ENCODE measurements at regions not wholly inside any gene's neighbourhood (a gene's known extent, or its start where the extent isn't known, plus 50 kb on each side); places are given as distances from the start of the nearest gene placed in this dataset.
A peak's percentile ranks its signal among the peaks of the same experiment; 100 is the strongest.

DNA sequence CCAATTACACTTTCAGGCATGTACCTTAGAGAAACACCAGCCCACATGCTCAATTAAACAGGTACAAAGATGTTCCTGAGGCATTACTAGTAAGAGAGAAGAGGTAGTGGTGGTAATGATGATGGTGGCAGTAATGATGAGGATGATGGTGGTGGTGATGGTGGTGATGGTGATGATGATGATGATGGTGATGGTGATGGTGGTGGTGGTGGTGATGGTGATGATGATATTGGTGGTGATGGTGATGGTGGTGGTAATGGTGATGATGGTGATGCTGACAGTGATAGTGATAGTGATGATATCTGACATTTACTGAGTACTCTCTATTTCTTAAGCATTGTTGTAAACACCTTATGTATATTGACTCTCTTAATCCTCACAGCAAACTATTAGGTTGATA is 318.4 kb downstream of the NSG2 start:
- no peaks in the 10 kb centered on the region for H3K27me3 ChIP-seq (replicated peaks; ENCODE audit: insufficient read depth)
- ATAC-seq (ENCODE audit: insufficient number of reproducible peaks, low FRiP score, low read depth) (no peak), DNase-seq (ENCODE audit: low spot score) (no peak)
- TF ChIP-seq, protein P1, sequence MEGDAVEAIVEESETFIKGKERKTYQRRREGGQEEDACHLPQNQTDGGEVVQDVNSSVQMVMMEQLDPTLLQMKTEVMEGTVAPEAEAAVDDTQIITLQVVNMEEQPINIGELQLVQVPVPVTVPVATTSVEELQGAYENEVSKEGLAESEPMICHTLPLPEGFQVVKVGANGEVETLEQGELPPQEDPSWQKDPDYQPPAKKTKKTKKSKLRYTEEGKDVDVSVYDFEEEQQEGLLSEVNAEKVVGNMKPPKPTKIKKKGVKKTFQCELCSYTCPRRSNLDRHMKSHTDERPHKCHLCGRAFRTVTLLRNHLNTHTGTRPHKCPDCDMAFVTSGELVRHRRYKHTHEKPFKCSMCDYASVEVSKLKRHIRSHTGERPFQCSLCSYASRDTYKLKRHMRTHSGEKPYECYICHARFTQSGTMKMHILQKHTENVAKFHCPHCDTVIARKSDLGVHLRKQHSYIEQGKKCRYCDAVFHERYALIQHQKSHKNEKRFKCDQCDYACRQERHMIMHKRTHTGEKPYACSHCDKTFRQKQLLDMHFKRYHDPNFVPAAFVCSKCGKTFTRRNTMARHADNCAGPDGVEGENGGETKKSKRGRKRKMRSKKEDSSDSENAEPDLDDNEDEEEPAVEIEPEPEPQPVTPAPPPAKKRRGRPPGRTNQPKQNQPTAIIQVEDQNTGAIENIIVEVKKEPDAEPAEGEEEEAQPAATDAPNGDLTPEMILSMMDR (IDR thresholded peaks at IDR 0.05): no peak
- H3K36me3 ChIP-seq: no peaks in the 10 kb centered on the region
- H3K9me3 ChIP-seq: no peaks in the 10 kb centered on the region
- no peaks in the 10 kb centered on the region for H3K4me1 ChIP-seq (ENCODE audit: control insufficient read depth in 1 of 2, low read depth in 2 of 2)
- H3K4me3 ChIP-seq: no peak overlapping the region
- H3K27ac ChIP-seq: no peak overlapping the region

DNA sequence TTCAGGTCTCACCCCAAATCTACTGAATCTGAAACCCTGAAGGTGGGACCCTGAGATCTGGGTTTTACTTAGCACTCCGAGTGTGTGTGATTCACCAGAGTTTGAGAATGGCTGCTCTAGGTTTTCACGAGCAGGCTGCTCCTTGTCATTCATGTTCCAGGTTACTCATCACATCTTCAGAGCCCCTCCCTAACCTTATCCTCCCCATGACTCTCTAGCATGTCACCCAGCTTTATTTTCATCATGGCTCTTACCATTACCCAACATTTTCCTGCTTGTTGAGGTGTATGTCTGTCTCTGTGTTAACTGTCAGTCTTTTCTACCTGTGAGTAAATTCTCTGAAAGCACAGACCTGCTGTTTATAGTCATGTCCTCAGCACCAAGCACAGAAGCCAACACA is 319.2 kb downstream of the NSG2 start:
- DNase-seq (ENCODE audit: low spot score): no peak
- ATAC-seq (ENCODE audit: insufficient number of reproducible peaks, low FRiP score, low read depth): no peak
- Histone ChIP-seq H3K27ac (no peak overlapping the region), H3K4me1 (ENCODE audit: control insufficient read depth in 1 of 2, low read depth in 2 of 2) (no peaks in the 10 kb centered on the region), H3K4me3 (no peak overlapping the region), H3K27me3 (replicated peaks; ENCODE audit: insufficient read depth) (no peaks in the 10 kb centered on the region), H3K36me3 (no peaks in the 10 kb centered on the region), H3K9me3 (no peaks in the 10 kb centered on the region)
- TF ChIP-seq, protein P1 (IDR thresholded peaks at IDR 0.05): no peak

DNA sequence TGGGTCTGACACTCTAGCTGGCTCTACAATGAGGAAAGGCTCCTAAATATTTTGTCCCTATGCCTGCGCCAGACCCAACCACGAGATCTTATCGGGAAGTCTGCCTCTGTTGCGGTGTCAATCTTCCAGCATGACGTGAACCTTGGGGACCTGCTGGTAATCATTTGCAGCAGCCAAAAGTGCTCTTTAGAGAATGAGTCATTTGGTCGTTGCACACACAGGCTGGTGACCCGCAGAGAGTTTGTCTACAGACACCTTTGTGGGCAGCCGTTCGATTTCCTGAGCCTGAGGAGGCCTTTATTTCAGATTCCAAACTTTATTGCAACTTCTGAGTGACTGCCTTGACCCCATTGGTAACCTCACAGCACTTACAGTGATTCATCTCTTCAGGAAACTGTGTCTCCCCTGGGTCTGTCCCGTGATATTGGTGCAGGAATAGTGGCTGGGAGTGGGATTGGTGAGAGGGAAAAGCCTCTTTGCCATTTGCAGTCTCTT is 326.1 kb downstream of the NSG2 start:
- no peaks in the 10 kb centered on the region for H3K27me3 ChIP-seq (replicated peaks; ENCODE audit: insufficient read depth)
- no peaks in the 10 kb centered on the region for H3K9me3 ChIP-seq
- H3K36me3 ChIP-seq: no peaks in the 10 kb centered on the region
- no peak overlapping the region for H3K27ac ChIP-seq
- H3K4me3 ChIP-seq: no peak overlapping the region
- ATAC-seq (ENCODE audit: insufficient number of reproducible peaks, low FRiP score, low read depth) (peak; percentile 48), DNase-seq (ENCODE audit: low spot score) (no peak)
- TF ChIP-seq, protein P1 (IDR thresholded peaks at IDR 0.05): no peak
- no peaks in the 10 kb centered on the region for H3K4me1 ChIP-seq (ENCODE audit: control insufficient read depth in 1 of 2, low read depth in 2 of 2)

DNA sequence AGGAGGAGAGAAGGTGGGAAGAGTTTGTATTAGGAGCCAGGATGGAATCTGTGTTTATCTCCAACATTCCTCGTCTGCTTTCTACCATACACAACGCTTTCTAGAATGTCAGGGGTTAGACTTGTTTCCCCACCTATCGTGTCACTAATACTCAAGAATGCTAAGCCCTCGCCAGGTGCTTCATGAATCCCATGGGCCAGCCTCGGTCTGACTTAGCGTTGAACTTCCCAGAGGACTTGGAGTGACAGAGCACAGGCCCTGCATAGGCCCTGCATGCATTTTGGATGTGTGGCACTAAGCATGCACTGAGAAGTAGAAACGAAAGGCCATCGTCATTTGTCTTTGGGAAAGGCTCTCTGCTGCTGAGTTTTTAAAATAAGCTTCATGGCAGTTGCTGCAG is 328.7 kb downstream of the NSG2 start:
- no peaks in the 10 kb centered on the region for H3K4me1 ChIP-seq (ENCODE audit: control insufficient read depth in 1 of 2, low read depth in 2 of 2)
- H3K36me3 ChIP-seq: no peaks in the 10 kb centered on the region
- ATAC-seq (ENCODE audit: insufficient number of reproducible peaks, low FRiP score, low read depth) (no peak), DNase-seq (ENCODE audit: low spot score) (no peak)
- no peak overlapping the region for H3K4me3 ChIP-seq
- H3K27me3 ChIP-seq (replicated peaks; ENCODE audit: insufficient read depth): no peaks in the 10 kb centered on the region
- no peaks in the 10 kb centered on the region for H3K9me3 ChIP-seq
- no peak overlapping the region for H3K27ac ChIP-seq
- TF ChIP-seq, protein P1 (IDR thresholded peaks at IDR 0.05): no peak

DNA sequence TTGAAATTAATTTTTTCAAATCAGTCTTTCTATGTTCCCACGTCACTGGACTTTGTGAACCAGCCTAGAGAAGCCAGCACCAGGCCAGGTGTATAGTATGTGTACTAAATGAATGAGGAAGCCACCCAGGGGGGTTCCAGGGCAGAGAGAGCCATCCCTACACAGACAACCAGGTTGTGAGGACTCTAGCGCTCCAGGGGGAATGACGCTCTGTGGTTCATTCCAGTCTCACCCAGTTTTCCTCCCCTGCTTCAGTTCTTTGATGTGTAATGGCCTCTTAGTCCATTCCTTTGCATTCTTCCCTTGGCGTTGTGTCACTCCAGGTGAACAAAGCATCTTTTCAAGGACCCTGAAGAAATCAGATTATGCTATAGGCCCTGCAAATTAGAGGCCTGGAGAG is 330.6 kb downstream of the NSG2 start:
- DNase-seq (ENCODE audit: low spot score) (no peak), ATAC-seq (ENCODE audit: insufficient number of reproducible peaks, low FRiP score, low read depth) (no peak)
- H3K36me3 ChIP-seq: no peaks in the 10 kb centered on the region
- no peaks in the 10 kb centered on the region for H3K4me1 ChIP-seq (ENCODE audit: control insufficient read depth in 1 of 2, low read depth in 2 of 2)
- no peak overlapping the region for H3K4me3 ChIP-seq
- no peak overlapping the region for H3K27ac ChIP-seq
- H3K9me3 ChIP-seq: no peaks in the 10 kb centered on the region
- H3K27me3 ChIP-seq (replicated peaks; ENCODE audit: insufficient read depth): no peaks in the 10 kb centered on the region
- TF ChIP-seq, protein P1 (IDR thresholded peaks at IDR 0.05): no peak

Measured in thoracic aorta (tissue), 2 donors.